ENCODE measurements at regions not wholly inside any gene's neighbourhood (a gene's known extent, or its start where the extent isn't known, plus 50 kb on each side); places are given as distances from the start of the nearest gene placed in this dataset.
"Not testable (repeated sequence)": the region's sequence is repeated elsewhere in the genome, so short reads cannot be mapped to it uniquely, and the experiment has no call there.

GRCh38 chr1:29388884-29389283 is 152.6 kb downstream of the PTPRU start:
- Mint-ChIP-seq H3K4me1 (ENCODE audit: unreplicated experiment) (peaks cover 4% of the 10 kb centered on the region), H3K9me3 (ENCODE audit: unreplicated experiment) (no peaks in the 10 kb centered on the region), H3K27me3 (ENCODE audit: unreplicated experiment) (peaks cover 5% of the 10 kb centered on the region), H3K4me3 (ENCODE audit: unreplicated experiment) (no peak overlapping the region), H3K36me3 (ENCODE audit: low read depth, unreplicated experiment) (no peaks in the 10 kb centered on the region), H3K27ac (ENCODE audit: unreplicated experiment) (no peak overlapping the region)
- TF ChIP-seq CTCF (IDR thresholded peaks at IDR 0.05; ENCODE audit: unreplicated experiment): no peak
- DNase-seq (ENCODE audit: low spot score): no peak

- Mint-ChIP-seq H3K27me3 (ENCODE audit: unreplicated experiment) (peaks cover 4% of the 10 kb centered on the region), H3K27ac (ENCODE audit: unreplicated experiment) (no peak overlapping the region), H3K9me3 (ENCODE audit: unreplicated experiment) (no peaks in the 10 kb centered on the region), H3K4me1 (ENCODE audit: unreplicated experiment) (peaks cover 5% of the 10 kb centered on the region), H3K4me3 (ENCODE audit: unreplicated experiment) (no peak overlapping the region), H3K36me3 (ENCODE audit: low read depth, unreplicated experiment) (no peaks in the 10 kb centered on the region)
- no peak for TF ChIP-seq CTCF (IDR thresholded peaks at IDR 0.05; ENCODE audit: unreplicated experiment)
- no peak for DNase-seq (ENCODE audit: low spot score)
These were observed 151.8 kb downstream of the PTPRU start for GRCh38 chr1:29388170-29388569.

- DNase-seq (ENCODE audit: low spot score): no peak
- no peaks in the 10 kb centered on the region for H3K36me3 Mint-ChIP-seq (ENCODE audit: low read depth, unreplicated experiment)
- H3K4me3 Mint-ChIP-seq (ENCODE audit: unreplicated experiment): no peak overlapping the region
- H3K4me1 Mint-ChIP-seq (ENCODE audit: unreplicated experiment): peaks cover 5% of the 10 kb centered on the region
- no peaks in the 10 kb centered on the region for H3K27me3 Mint-ChIP-seq (ENCODE audit: unreplicated experiment)
- no peaks in the 10 kb centered on the region for H3K9me3 Mint-ChIP-seq (ENCODE audit: unreplicated experiment)
- no peak for TF ChIP-seq CTCF (IDR thresholded peaks at IDR 0.05; ENCODE audit: unreplicated experiment)
- no peak overlapping the region for H3K27ac Mint-ChIP-seq (ENCODE audit: unreplicated experiment)
These were observed 150.9 kb downstream of the PTPRU start for GRCh38 chr1:29387210-29387609.

- not testable (repeated sequence) for H3K27ac Mint-ChIP-seq (ENCODE audit: unreplicated experiment); H3K36me3 Mint-ChIP-seq (ENCODE audit: low read depth, unreplicated experiment); H3K27me3 Mint-ChIP-seq (ENCODE audit: unreplicated experiment); H3K4me3 Mint-ChIP-seq (ENCODE audit: unreplicated experiment); H3K9me3 Mint-ChIP-seq (ENCODE audit: unreplicated experiment); H3K4me1 Mint-ChIP-seq (ENCODE audit: unreplicated experiment); DNase-seq (ENCODE audit: low spot score)
These were observed 150.1 kb downstream of the PTPRU start for GRCh38 chr1:29386453-29386852.

GRCh38 chr1:29385966-29386365 is 149.6 kb downstream of the PTPRU start:
- no peak for DNase-seq (ENCODE audit: low spot score)
- peaks cover 5% of the 10 kb centered on the region for H3K4me1 Mint-ChIP-seq (ENCODE audit: unreplicated experiment)
- H3K27ac Mint-ChIP-seq (ENCODE audit: unreplicated experiment): no peak overlapping the region
- no peak overlapping the region for H3K4me3 Mint-ChIP-seq (ENCODE audit: unreplicated experiment)
- no peak for TF ChIP-seq CTCF (IDR thresholded peaks at IDR 0.05; ENCODE audit: unreplicated experiment)
- H3K36me3 Mint-ChIP-seq (ENCODE audit: low read depth, unreplicated experiment): no peaks in the 10 kb centered on the region
- H3K27me3 Mint-ChIP-seq (ENCODE audit: unreplicated experiment): no peaks in the 10 kb centered on the region
- H3K9me3 Mint-ChIP-seq (ENCODE audit: unreplicated experiment): no peaks in the 10 kb centered on the region

Measured in endothelial cell (in vitro differentiated cells).